CD14-positive monocyte (primary cell): ENCODE measurements at regions not wholly inside any gene's neighbourhood (a gene's known extent, or its start where the extent isn't known, plus 50 kb on each side); places are given as distances from the start of the nearest gene placed in this dataset.
A peak's percentile ranks its signal among the peaks of the same experiment; 100 is the strongest.

Source experiments
- DNase-seq, 3 donors: peaks; one replicate each; pipeline ENCODE4 v3.0.0-alpha.2; 2011 to 2022
- H2AFZ ChIP-seq: 2 replicates; pipeline ENCODE4 v1.6.0; 2012; ENCODE audit warnings: mild to moderate bottlenecking, low read depth, low read length, inconsistent platforms; ENCODE audit not compliant: insufficient read depth, poor library complexity, severe bottlenecking
- H3K27ac ChIP-seq, 2 donors: 1 replicate in 1 of 2; 2 replicates in 1 of 2; pipeline ENCODE4 v1.5.1; 2012 to 2013; ENCODE audit warnings: low read length in 2 of 2, control low read depth in 1 of 2, inconsistent platforms in 1 of 2, low read depth in 1 of 2, mild to moderate bottlenecking in 1 of 2
- H3K27me3 ChIP-seq, 2 donors: one replicate each; pipeline versions ENCODE4 v1.6.0 to v1.6.1; 2011 to 2013; ENCODE audit warnings: low read length in 2 of 2; ENCODE audit not compliant: control insufficient read depth in 2 of 2, insufficient read depth in 2 of 2
- H3K36me3 ChIP-seq, 2 donors: replicated peaks in 1 of 2; 1 replicate in 1 of 2; 2 replicates in 1 of 2; pipeline versions ENCODE4 v1.5.1 to v1.6.1; 2012 to 2013; ENCODE audit warnings: low read length in 2 of 2, control low read depth in 1 of 2, inconsistent platforms in 1 of 2, mild to moderate bottlenecking in 1 of 2; ENCODE audit not compliant: insufficient read depth in 2 of 2, control insufficient read depth in 1 of 2
- H3K4me1 ChIP-seq, 2 donors: 1 replicate in 1 of 2; 2 replicates in 1 of 2; pipeline versions ENCODE4 v1.5.1 to v1.6.1; 2012 to 2013; ENCODE audit warnings: low read length in 2 of 2, control low read depth in 1 of 2, inconsistent platforms in 1 of 2, mild to moderate bottlenecking in 1 of 2, moderate library complexity in 1 of 2; ENCODE audit not compliant: insufficient read depth in 2 of 2, control insufficient read depth in 1 of 2
- H3K4me2 ChIP-seq: replicated peaks from 2 replicates; pipeline ENCODE3; 2012; ENCODE audit warnings: low read length, moderate library complexity, mild to moderate bottlenecking; ENCODE audit not compliant: poor library complexity, severe bottlenecking; ENCODE audit errors: extremely low read depth
- H3K4me3 ChIP-seq, 3 experiments: fragments of 200-600 bp in 1 of 3; sonication (generic) in 1 of 3; replicated peaks in 1 of 3; 1 replicate in 2 of 3; 2 replicates in 1 of 3; pipeline ENCODE4 v1.5.1; 2011 to 2013; ENCODE audit warnings: low read length in 3 of 3, mild to moderate bottlenecking in 3 of 3, control low read depth in 2 of 3, low read depth in 2 of 3, inconsistent platforms in 1 of 3, moderate library complexity in 1 of 3
- H3K79me2 ChIP-seq: 2 replicates; pipeline ENCODE4 v1.6.0; 2012; ENCODE audit warnings: mild to moderate bottlenecking, control low read depth, inconsistent platforms, low read length, moderate library complexity; ENCODE audit not compliant: insufficient read depth
- H3K9ac ChIP-seq: 2 replicates; pipeline ENCODE4 v1.6.0; 2017; ENCODE audit warnings: low read length, mild to moderate bottlenecking; ENCODE audit not compliant: insufficient read depth, poor library complexity, severe bottlenecking
- H3K9me3 ChIP-seq, 2 donors: replicated peaks in 1 of 2; 1 replicate in 1 of 2; 2 replicates in 1 of 2; pipeline versions ENCODE4 v1.5.1 to v1.6.1; 2012 to 2013; ENCODE audit warnings: low read length in 2 of 2, control low read depth in 1 of 2; ENCODE audit not compliant: control insufficient read depth in 1 of 2, insufficient read depth in 1 of 2
- H4K20me1 ChIP-seq: 2 replicates; pipeline ENCODE4 v1.6.0; 2012; ENCODE audit warnings: mild to moderate bottlenecking, low read length, control low read depth, moderate library complexity; ENCODE audit not compliant: insufficient read depth
- H3K27ac Mint-ChIP-seq, 7 donors: one replicate each; pipeline ENCODE4 v1.8.0; 2020; ENCODE audit warnings: mild to moderate bottlenecking in 7 of 7, mixed read lengths in 7 of 7, moderate library complexity in 6 of 7, inconsistent platforms in 2 of 7
- H3K27me3 Mint-ChIP-seq, 3 donors: one replicate each; pipeline ENCODE4 v1.8.0; 2021 to 2022; ENCODE audit warnings: low read depth in 3 of 3, mild to moderate bottlenecking in 3 of 3, mixed read lengths in 3 of 3, moderate library complexity in 3 of 3, inconsistent platforms in 1 of 3
- H3K36me3 Mint-ChIP-seq, 2 donors: one replicate each; pipeline ENCODE4 v1.8.0; 2020; ENCODE audit warnings: mixed read lengths in 2 of 2, inconsistent platforms in 1 of 2, mild to moderate bottlenecking in 1 of 2
- H3K4me1 Mint-ChIP-seq: one replicate; pipeline ENCODE4 v1.8.0; 2020; ENCODE audit warnings: mild to moderate bottlenecking, mixed read lengths
- H3K4me3 Mint-ChIP-seq, 2 donors: one replicate each; pipeline ENCODE4 v1.8.0; 2020; ENCODE audit warnings: mild to moderate bottlenecking in 2 of 2, mixed read lengths in 2 of 2, moderate library complexity in 1 of 2
- H3K9me3 Mint-ChIP-seq, 7 donors: one replicate each; pipeline ENCODE4 v1.8.0; 2020 to 2022; ENCODE audit warnings: mixed read lengths in 7 of 7, mild to moderate bottlenecking in 6 of 7, moderate library complexity in 6 of 7, inconsistent platforms in 2 of 7
- WGBS: methylation state at CpG from one replicate; pipeline ENCODE4 v1.1.5; 2013; ENCODE audit warnings: missing lambda C conversion rate; ENCODE audit not compliant: insufficient coverage; 5-methylcytosine and 5-hydroxymethylcytosine counted together
- intact Hi-C, 2 donors: fragments of 100-400 bp; cut with micrococcal nuclease; formaldehyde crosslinking; loops; one replicate each; pipeline versions ENCODE4 v1.15.0 to v1.15.1; 2023
- TF ChIP-seq, protein P1 (sequence below): fragments of 200-600 bp; IDR thresholded peaks from one replicate; pipeline ENCODE4 v1.8.0; 2022; ENCODE audit warnings: antibody characterized with exemption, mild to moderate bottlenecking

DNA sequence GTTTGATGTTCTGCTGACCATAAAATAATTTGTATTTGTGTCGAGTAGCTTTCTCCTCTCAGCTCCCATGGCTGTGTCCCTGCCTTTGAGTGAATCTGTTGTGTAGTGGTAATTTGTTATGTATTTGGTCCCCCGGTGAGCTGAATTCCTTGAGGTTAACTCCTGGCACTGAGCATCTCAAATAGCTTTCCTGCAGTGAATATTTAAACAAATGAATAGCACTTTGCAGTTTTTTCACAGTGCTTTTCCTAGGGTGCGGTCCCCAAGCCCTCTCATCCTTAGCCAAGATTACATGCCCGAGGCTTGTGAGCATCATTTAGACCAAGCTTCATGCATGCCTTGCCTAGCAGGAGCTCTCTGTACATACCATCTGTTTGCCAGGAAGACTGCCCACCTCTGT is 74.2 kb downstream of the CLDN34 start:
- Mint-ChIP-seq H3K27ac (no peak overlapping the region), H3K4me3 (no peak overlapping the region), H3K4me1 (no peaks in the 10 kb centered on the region), H3K36me3 (no peaks in the 10 kb centered on the region), H3K27me3 (peaks cover 0 to 8% (median 0%) of the 10 kb centered on the region in 3 donors), H3K9me3 (peaks cover 0 to 2% (median 0%) of the 10 kb centered on the region in 7 donors)
- H3K9ac ChIP-seq: no peak overlapping the region
- H3K27me3 ChIP-seq: no peaks in the 10 kb centered on the region
- no peak for DNase-seq
- no peak overlapping the region for H3K4me2 ChIP-seq
- no peaks in the 10 kb centered on the region for H3K79me2 ChIP-seq
- H3K36me3 ChIP-seq: no peaks in the 10 kb centered on the region
- TF ChIP-seq, protein P1, sequence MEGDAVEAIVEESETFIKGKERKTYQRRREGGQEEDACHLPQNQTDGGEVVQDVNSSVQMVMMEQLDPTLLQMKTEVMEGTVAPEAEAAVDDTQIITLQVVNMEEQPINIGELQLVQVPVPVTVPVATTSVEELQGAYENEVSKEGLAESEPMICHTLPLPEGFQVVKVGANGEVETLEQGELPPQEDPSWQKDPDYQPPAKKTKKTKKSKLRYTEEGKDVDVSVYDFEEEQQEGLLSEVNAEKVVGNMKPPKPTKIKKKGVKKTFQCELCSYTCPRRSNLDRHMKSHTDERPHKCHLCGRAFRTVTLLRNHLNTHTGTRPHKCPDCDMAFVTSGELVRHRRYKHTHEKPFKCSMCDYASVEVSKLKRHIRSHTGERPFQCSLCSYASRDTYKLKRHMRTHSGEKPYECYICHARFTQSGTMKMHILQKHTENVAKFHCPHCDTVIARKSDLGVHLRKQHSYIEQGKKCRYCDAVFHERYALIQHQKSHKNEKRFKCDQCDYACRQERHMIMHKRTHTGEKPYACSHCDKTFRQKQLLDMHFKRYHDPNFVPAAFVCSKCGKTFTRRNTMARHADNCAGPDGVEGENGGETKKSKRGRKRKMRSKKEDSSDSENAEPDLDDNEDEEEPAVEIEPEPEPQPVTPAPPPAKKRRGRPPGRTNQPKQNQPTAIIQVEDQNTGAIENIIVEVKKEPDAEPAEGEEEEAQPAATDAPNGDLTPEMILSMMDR: no peak
- H3K4me3 ChIP-seq: no peak overlapping the region
- H3K9me3 ChIP-seq: no peaks in the 10 kb centered on the region
- intact Hi-C loops: no loop called here
- no peaks in the 10 kb centered on the region for H3K4me1 ChIP-seq
- H3K27ac ChIP-seq: no peak overlapping the region
- H2AFZ ChIP-seq: no peak overlapping the region
- peaks cover 23% of the 10 kb centered on the region for H4K20me1 ChIP-seq
- 100% methylated on average over 2 of the region's 4 CpGs for WGBS

DNA sequence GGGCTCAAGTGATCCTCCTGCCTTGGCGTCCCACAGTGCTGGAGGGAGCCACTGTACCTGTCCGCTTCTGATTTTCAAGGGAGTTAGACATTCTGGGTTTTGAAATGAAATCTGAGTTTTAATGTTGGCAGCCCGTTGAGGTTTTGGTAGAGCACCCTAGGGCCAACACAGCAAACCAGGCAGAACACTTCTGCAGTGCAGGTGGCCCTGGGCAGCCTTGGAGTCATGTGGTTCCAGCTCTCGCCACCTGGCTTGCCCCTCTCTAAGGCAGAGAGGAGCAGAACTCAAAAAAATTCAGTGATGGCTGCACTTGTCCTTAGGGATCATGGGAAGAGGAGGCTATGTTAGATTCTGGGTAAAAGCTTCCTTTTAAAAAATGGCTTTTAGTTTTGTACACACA is 74.9 kb downstream of the CLDN34 start:
- intact Hi-C loops: no loop called here
- H2AFZ ChIP-seq: no peak overlapping the region
- no peaks in the 10 kb centered on the region for H3K79me2 ChIP-seq
- H3K27me3 Mint-ChIP-seq: peaks cover 0 to 8% (median 0%) of the 10 kb centered on the region in 3 donors
- no peak overlapping the region for H3K9ac ChIP-seq
- no CpG with 5 or more reads among the region's 4 CpGs for WGBS
- peaks cover 0 to 3% (median 0%) of the 10 kb centered on the region in 7 donors for H3K9me3 Mint-ChIP-seq
- H3K9me3 ChIP-seq: no peaks in the 10 kb centered on the region
- H3K4me2 ChIP-seq: no peak overlapping the region
- peak overlapping the region in 1 of 7 donors; percentile 76 for H3K27ac Mint-ChIP-seq
- no peaks in the 10 kb centered on the region for H3K4me1 ChIP-seq
- no peaks in the 10 kb centered on the region for H3K27me3 ChIP-seq
- no peak overlapping the region for H3K4me3 ChIP-seq
- peaks cover 28% of the 10 kb centered on the region for H4K20me1 ChIP-seq
- no peaks in the 10 kb centered on the region for H3K36me3 Mint-ChIP-seq
- H3K36me3 ChIP-seq: no peaks in the 10 kb centered on the region
- H3K27ac ChIP-seq: no peak overlapping the region
- H3K4me3 Mint-ChIP-seq: no peak overlapping the region
- no peaks in the 10 kb centered on the region for H3K4me1 Mint-ChIP-seq
- TF ChIP-seq, protein P1: no peak
- no peak for DNase-seq
